ENCODE measurements at regions not wholly inside any gene's neighbourhood (a gene's known extent, or its start where the extent isn't known, plus 50 kb on each side); places are given as distances from the start of the nearest gene placed in this dataset.

DNA sequence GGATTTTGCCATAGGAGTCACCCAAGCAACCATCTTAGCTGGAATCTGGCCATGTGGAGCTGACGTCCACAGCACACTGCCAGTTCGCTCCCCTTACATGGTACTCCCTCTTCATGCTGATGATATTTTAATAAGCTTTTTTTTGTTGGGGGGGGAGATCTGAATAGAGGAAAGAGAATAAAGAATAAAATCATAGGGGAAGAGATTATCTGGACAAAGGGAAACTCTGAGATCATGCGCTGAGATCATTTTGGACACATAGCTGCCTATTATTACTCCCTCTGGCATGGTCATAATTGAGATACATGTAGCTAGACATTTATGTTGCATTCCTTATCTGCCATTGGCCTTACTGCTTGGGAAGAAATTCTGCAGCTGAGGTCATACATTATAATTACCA, 282.7 kb downstream of the HTR7 start:
- CTCF ChIA-PET = interaction anchor here (0.9 kb wide), 1 partner anchor 12 kb away, joined by 3 read pairs; no protein-coding TSS in a partner anchor

DNA sequence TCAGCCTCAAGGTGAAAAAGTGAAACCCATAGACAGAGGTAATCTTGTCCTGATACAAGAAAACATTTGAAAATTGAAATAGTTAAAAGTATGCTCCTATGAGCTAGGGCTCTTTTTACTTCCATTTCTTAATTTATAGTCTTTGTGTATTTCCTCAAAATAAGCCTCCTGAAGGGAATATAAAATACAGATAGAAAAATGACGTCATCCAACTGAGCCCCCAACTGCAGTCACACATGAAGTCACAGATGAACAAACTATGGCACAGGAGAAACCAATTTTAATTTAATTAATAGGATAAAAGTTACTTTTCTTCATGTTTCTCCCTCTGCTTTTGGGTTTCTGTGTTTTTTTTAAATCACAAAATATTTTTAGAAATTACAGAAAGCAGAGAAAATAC, 280.3 kb downstream of the HTR7 start:
- H3K27ac ChIP-seq (ENCODE audit: low read length in 2 of 2) = no peak overlapping the region
- H3K4me2 ChIP-seq (replicated peaks; ENCODE audit: low read depth, low read length, poor library complexity, severe bottlenecking) = no peak overlapping the region
- H2AFZ ChIP-seq (ENCODE audit: insufficient read depth, low read depth, low read length, poor library complexity, severe bottlenecking) = no peak overlapping the region
- peaks cover 0 to 4% (median 0%) of the 10 kb centered on the region in 4 experiments for H3K27me3 ChIP-seq (replicated peaks in 1 of 4; ENCODE audit: control extremely low read depth in 1 of 4, control insufficient read depth in 3 of 4, insufficient read depth in 4 of 4, low read length in 3 of 4)
- no peak overlapping the region for H3K27ac Mint-ChIP-seq
- no peak overlapping the region for H3K4me3 Mint-ChIP-seq
- intact Hi-C loops (cut with micrococcal nuclease) = no loop called here
- peaks cover 21% of the 10 kb centered on the region for H3K27me3 Mint-ChIP-seq
- ChIA-PET POLR2A (no interaction called here), CTCF (no interaction called here)
- H3K4me3 ChIP-seq (ENCODE audit: control extremely low read depth in 1 of 5, extremely low read depth in 1 of 5, insufficient read depth in 1 of 5, low read depth in 2 of 5, low read length in 4 of 5) = no peak overlapping the region
- no peaks in the 10 kb centered on the region for H4K20me1 ChIP-seq (ENCODE audit: control insufficient read depth, insufficient read depth, low read length, poor library complexity, severe bottlenecking)
- H3K36me3 ChIP-seq (replicated peaks in 1 of 2; ENCODE audit: control extremely low read depth in 1 of 2, control insufficient read depth in 1 of 2, extremely low read depth in 1 of 2, insufficient read depth in 2 of 2, low read length in 1 of 2) = no peaks in the 10 kb centered on the region
- ATAC-seq (ENCODE audit: low read depth) (no peak), DNase-seq (no peak)
- H3K4me1 ChIP-seq (ENCODE audit: control insufficient read depth in 2 of 2, insufficient read depth in 2 of 2, low read length in 2 of 2) = no peaks in the 10 kb centered on the region
- H3K9ac ChIP-seq (ENCODE audit: low read length) = no peak overlapping the region
- no peaks in the 10 kb centered on the region for H3K79me2 ChIP-seq (ENCODE audit: control insufficient read depth, insufficient read depth, low read length)
- no peaks in the 10 kb centered on the region for H3K9me3 ChIP-seq (ENCODE audit: control extremely low read depth in 1 of 3, control insufficient read depth in 2 of 3, insufficient read depth in 1 of 3, low read length in 2 of 3)
- no CpG with 5 or more reads among the region's 1 CpG for WGBS (ENCODE audit: insufficient coverage)
- H3K4me1 Mint-ChIP-seq = no peaks in the 10 kb centered on the region
- TF ChIP-seq, protein P1, sequence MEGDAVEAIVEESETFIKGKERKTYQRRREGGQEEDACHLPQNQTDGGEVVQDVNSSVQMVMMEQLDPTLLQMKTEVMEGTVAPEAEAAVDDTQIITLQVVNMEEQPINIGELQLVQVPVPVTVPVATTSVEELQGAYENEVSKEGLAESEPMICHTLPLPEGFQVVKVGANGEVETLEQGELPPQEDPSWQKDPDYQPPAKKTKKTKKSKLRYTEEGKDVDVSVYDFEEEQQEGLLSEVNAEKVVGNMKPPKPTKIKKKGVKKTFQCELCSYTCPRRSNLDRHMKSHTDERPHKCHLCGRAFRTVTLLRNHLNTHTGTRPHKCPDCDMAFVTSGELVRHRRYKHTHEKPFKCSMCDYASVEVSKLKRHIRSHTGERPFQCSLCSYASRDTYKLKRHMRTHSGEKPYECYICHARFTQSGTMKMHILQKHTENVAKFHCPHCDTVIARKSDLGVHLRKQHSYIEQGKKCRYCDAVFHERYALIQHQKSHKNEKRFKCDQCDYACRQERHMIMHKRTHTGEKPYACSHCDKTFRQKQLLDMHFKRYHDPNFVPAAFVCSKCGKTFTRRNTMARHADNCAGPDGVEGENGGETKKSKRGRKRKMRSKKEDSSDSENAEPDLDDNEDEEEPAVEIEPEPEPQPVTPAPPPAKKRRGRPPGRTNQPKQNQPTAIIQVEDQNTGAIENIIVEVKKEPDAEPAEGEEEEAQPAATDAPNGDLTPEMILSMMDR (IDR thresholded peaks at IDR 0.05) = no peak
- TF ChIP-seq EZH2 (IDR thresholded peaks at IDR 0.05; ENCODE audit: borderline replicate concordance, insufficient read depth, low read depth, low read length, poor library complexity, severe bottlenecking) = no peak
- no peaks in the 10 kb centered on the region for H3K9me3 Mint-ChIP-seq (ENCODE audit: insufficient read depth)

More for the DNA sequence above, 282.7 kb downstream of the HTR7 start:
- no peak for DNase-seq
- H3K27me3 Mint-ChIP-seq = peaks cover 18% of the 10 kb centered on the region
- Histone ChIP-seq H3K4me1 (ENCODE audit: control insufficient read depth in 2 of 2, insufficient read depth in 2 of 2, low read length in 2 of 2) (no peaks in the 10 kb centered on the region), H3K27ac (ENCODE audit: low read length in 2 of 2) (no peak overlapping the region), H3K9me3 (ENCODE audit: control extremely low read depth in 1 of 3, control insufficient read depth in 2 of 3, insufficient read depth in 1 of 3, low read length in 2 of 3) (no peaks in the 10 kb centered on the region), H2AFZ (ENCODE audit: insufficient read depth, low read depth, low read length, poor library complexity, severe bottlenecking) (no peak overlapping the region), H3K9ac (ENCODE audit: low read length) (no peak overlapping the region), H3K4me2 (replicated peaks; ENCODE audit: low read depth, low read length, poor library complexity, severe bottlenecking) (no peak overlapping the region), H3K36me3 (replicated peaks in 1 of 2; ENCODE audit: control extremely low read depth in 1 of 2, control insufficient read depth in 1 of 2, extremely low read depth in 1 of 2, insufficient read depth in 2 of 2, low read length in 1 of 2) (no peaks in the 10 kb centered on the region), H4K20me1 (ENCODE audit: control insufficient read depth, insufficient read depth, low read length, poor library complexity, severe bottlenecking) (no peaks in the 10 kb centered on the region), H3K79me2 (ENCODE audit: control insufficient read depth, insufficient read depth, low read length) (no peaks in the 10 kb centered on the region), H3K4me3 (ENCODE audit: control extremely low read depth in 1 of 5, extremely low read depth in 1 of 5, insufficient read depth in 1 of 5, low read depth in 2 of 5, low read length in 4 of 5) (no peak overlapping the region), H3K27me3 (replicated peaks in 1 of 4; ENCODE audit: control extremely low read depth in 1 of 4, control insufficient read depth in 3 of 4, insufficient read depth in 4 of 4, low read length in 3 of 4) (peaks cover 0 to 5% (median 2%) of the 10 kb centered on the region in 4 experiments)
- no peaks in the 10 kb centered on the region for H3K4me1 Mint-ChIP-seq
- POLR2A ChIA-PET = no interaction called here
- no peak for TF ChIP-seq EZH2 (IDR thresholded peaks at IDR 0.05; ENCODE audit: borderline replicate concordance, insufficient read depth, low read depth, low read length, poor library complexity, severe bottlenecking)
- TF ChIP-seq, protein P1 (IDR thresholded peaks at IDR 0.05) = no peak
- H3K4me3 Mint-ChIP-seq = no peak overlapping the region
- no peak for ATAC-seq (ENCODE audit: low read depth)
- H3K9me3 Mint-ChIP-seq (ENCODE audit: insufficient read depth) = no peaks in the 10 kb centered on the region
- no peak overlapping the region for H3K27ac Mint-ChIP-seq
- 100% methylated on average over 1 of the region's 3 CpGs for WGBS (ENCODE audit: insufficient coverage)
- intact Hi-C loops (cut with micrococcal nuclease) = no loop called here

Data from B cell (primary cell).